Left lung (tissue), 4 donors: ENCODE measurements at regions not wholly inside any gene's neighbourhood (a gene's known extent, or its start where the extent isn't known, plus 50 kb on each side); places are given as distances from the start of the nearest gene placed in this dataset.

Experiments
- ATAC-seq: fragments of 200-7000 bp; cut with Tn5 transposase; one replicate; pipeline ENCODE4 v1.9.1; 2020; ENCODE audit warnings: moderate library complexity
- DNase-seq, 4 donors: peaks; one replicate each; pipeline ENCODE4 v3.0.0-alpha.2; 2013 to 2020
- H3K27ac ChIP-seq, 2 donors: fragments of 200-600 bp; sonication (generic) in 1 of 2; one replicate each; pipeline versions ENCODE4 v1.5.0 to v1.8.0; 2020 to 2021
- H3K27me3 ChIP-seq, 2 donors: fragments of 200-600 bp; sonication (generic) in 1 of 2; one replicate each; pipeline versions ENCODE4 v1.5.0 to v1.8.0; 2020 to 2021
- H3K36me3 ChIP-seq, 2 donors: fragments of 200-600 bp; sonication (generic) in 1 of 2; one replicate each; pipeline versions ENCODE4 v1.5.0 to v1.8.0; 2020 to 2021
- H3K4me1 ChIP-seq, 2 donors: fragments of 200-600 bp; one replicate each; pipeline ENCODE4 v1.8.0; 2021
- H3K4me3 ChIP-seq, 2 donors: fragments of 200-600 bp; sonication (generic) in 1 of 2; one replicate each; pipeline versions ENCODE4 v1.5.0 to v1.8.0; 2020 to 2021; ENCODE audit warnings: mild to moderate bottlenecking in 1 of 2
- H3K9me3 ChIP-seq, 2 donors: fragments of 200-600 bp; sonication (generic) in 1 of 2; one replicate each; pipeline versions ENCODE4 v1.5.0 to v1.8.0; 2020 to 2021
- CTCF ChIP-seq, 2 donors: fragments of 200-600 bp; sonication (generic) in 1 of 2; IDR thresholded peaks; one replicate each; pipeline versions ENCODE4 v1.5.0 to v1.8.0; 2021; ENCODE audit warnings: antibody characterized with exemption in 2 of 2
- intact Hi-C, 2 donors: fragments of 100-400 bp; cut with DNase I; formaldehyde crosslinking; loops; one replicate each; pipeline versions ENCODE4 v1.11.2 to v1.14.2; 2022
- donor health status: DM: no; HTN: yes; CAD: no.
- donor health status: DM: no; HTN: no; CAD: no.

DNA sequence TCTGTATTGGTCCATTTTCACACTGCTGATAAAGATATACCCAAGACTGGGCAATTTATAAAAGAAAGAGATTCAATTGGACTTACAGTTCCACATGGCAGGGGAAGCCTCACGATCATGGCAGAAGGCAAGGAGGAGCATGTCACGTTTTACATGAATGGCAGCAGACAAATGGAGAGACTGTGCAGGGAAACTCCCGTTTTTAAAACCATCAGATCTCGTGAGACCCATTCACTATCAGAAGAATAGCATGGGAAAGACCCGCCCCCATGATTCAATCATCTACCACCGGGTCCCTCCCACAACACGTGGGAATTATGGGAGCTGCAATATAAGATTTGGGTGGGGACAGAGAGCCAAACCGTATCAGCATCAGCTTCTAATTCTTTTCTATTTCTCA, 217.0 kb downstream of the ANAPC1 start:
- DNase-seq (no peak), ATAC-seq (no peak)
- no peak overlapping the region for H3K4me3 ChIP-seq
- H3K4me1 ChIP-seq, result peaks cover 8 to 29% of the 10 kb centered on the region in 2 donors
- intact Hi-C loops, result no loop called here
- no peak for TF ChIP-seq CTCF (IDR thresholded peaks at IDR 0.05)
- no peaks in the 10 kb centered on the region for H3K36me3 ChIP-seq
- no peak overlapping the region for H3K27ac ChIP-seq
- H3K27me3 ChIP-seq, result no peaks in the 10 kb centered on the region
- H3K9me3 ChIP-seq, result no peaks in the 10 kb centered on the region

DNA sequence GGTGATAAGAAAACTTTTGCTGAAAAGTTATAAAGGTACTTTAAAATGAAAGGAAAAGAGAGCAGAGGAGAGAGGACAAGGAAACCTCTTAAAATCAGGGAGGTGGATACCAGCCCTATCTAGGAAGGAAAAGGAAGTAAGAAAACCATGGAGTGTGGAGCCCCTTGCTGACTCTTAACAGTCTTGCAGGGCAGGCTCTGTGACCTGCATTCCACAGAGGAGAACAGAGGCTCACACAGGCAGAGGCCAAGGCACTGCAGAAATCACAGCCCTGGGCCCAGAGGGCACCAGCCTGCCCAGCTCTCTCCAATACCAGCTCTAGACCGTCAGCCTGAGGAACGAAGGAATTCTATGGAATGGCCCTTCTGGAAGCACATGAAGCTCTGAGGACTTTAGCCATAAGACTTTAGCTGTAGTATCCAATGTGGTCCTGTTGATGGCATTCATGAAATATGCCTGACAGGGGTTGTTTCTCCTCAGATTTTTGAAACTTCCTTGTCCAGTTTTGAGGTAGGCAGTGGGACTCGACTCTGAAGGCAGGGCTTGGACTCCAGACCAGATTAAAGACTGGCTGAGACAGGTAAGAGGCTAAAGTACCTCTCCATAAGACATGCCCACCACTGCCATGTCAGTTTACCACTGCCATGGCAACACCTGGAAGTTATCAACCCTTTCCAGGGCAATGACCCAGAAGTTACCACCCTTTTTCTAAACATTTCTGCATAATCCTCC, 216.3 kb downstream of the ANAPC1 start:
- Histone ChIP-seq H3K36me3 (no peaks in the 10 kb centered on the region), H3K4me1 (peaks cover under 1 to 23% of the 10 kb centered on the region in 2 donors), H3K4me3 (no peak overlapping the region), H3K27ac (no peak overlapping the region), H3K27me3 (no peaks in the 10 kb centered on the region), H3K9me3 (no peaks in the 10 kb centered on the region)
- ATAC-seq (peak; percentile 96), DNase-seq (peak in 2 of 4 donors; percentile 56 to 57)
- TF ChIP-seq CTCF (IDR thresholded peaks at IDR 0.05), result peak; percentile 45 to 52
- intact Hi-C loops, result no loop called here

DNA sequence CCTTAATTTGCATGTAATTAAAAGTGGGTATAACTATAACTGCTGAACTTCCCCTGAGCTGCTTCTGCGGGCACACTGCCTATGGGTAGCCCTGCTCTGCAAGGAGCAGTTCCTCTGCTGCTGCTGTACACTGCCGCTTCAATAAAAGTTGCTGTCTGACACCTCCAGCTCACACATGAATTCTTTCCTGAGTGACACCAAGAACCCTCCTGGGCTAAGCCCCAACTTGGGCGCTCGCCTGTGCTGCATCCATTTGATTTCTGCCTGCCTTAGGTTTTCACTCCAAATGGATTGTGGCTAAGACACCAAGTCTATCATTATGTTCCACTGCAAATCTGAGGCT, 215.7 kb downstream of the ANAPC1 start:
- Histone ChIP-seq H3K27me3 (no peaks in the 10 kb centered on the region), H3K4me1 (peaks cover 0 to 17% of the 10 kb centered on the region in 2 donors), H3K9me3 (no peaks in the 10 kb centered on the region), H3K27ac (no peak overlapping the region), H3K4me3 (no peak overlapping the region), H3K36me3 (no peaks in the 10 kb centered on the region)
- TF ChIP-seq CTCF (IDR thresholded peaks at IDR 0.05), result no peak
- ATAC-seq (peak; percentile 4), DNase-seq (no peak)
- intact Hi-C loops, result no loop called here

- no peak for TF ChIP-seq CTCF (IDR thresholded peaks at IDR 0.05)
- DNase-seq (no peak), ATAC-seq (no peak)
- Histone ChIP-seq H3K4me1 (peaks cover 0 to 20% of the 10 kb centered on the region in 2 donors), H3K27ac (no peak overlapping the region), H3K4me3 (no peak overlapping the region), H3K27me3 (no peaks in the 10 kb centered on the region), H3K9me3 (no peaks in the 10 kb centered on the region), H3K36me3 (no peaks in the 10 kb centered on the region)
- intact Hi-C loops, result no loop called here
Measured at GRCh38 chr2:111668741-111669140, 215.3 kb downstream of the ANAPC1 start.

DNA sequence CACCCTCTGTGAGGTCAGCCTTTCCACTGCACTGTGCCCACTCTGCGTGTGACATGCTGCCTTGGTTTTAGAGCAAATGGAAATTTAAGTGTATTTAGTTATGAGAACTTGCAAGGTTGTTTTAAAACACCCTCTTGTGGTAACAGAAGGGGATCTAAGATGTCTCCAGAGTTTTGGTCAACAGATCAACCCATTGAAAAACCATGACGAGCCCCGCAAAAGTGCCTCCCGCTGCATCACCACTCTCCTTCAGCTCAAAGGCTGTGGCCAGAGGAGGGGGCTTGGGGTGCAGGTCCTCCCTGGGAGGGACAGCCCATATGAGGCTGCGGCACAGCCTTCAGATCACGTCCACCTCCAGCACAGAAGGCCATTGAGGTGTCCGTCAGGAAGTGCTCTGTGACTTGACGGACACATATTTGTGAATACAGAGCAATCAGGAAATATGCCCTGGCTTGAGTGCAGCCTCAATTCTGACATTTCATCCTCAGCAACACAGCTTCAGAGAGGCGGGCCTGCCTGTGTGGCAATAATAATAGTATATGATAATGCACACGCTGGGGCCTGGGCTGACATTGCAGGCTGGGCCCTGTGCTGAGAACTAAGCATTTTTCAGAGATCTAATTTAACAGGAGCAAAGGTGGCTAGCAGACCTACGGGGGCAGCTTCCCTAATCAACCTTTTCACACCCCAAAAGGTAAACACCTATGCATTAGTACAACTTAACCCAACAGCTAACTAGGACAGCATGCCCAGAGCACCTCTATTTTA, 213.9 kb downstream of the ANAPC1 start:
- peaks cover 0 to 23% of the 10 kb centered on the region in 2 donors for H3K4me1 ChIP-seq
- no peaks in the 10 kb centered on the region for H3K9me3 ChIP-seq

More for the DNA sequence above, 213.9 kb downstream of the ANAPC1 start:
- no peak for TF ChIP-seq CTCF (IDR thresholded peaks at IDR 0.05)
- no peak for DNase-seq
- ATAC-seq, result no peak
- Histone ChIP-seq H3K4me3 (no peak overlapping the region), H3K27ac (no peak overlapping the region), H3K36me3 (no peaks in the 10 kb centered on the region), H3K27me3 (no peaks in the 10 kb centered on the region)
- intact Hi-C loops, result no loop called here
